Mesendoderm (in vitro differentiated cells): ENCODE measurements at regions not wholly inside any gene's neighbourhood (a gene's known extent, or its start where the extent isn't known, plus 50 kb on each side); places are given as distances from the start of the nearest gene placed in this dataset.

Source experiments
- DNase-seq: peaks from one replicate; pipeline ENCODE4 v3.0.0; 2013
- H2AK5ac ChIP-seq: 2 replicates; pipeline ENCODE4 v1.6.1; 2013; ENCODE audit warnings: low read length, inconsistent platforms
- H2BK120ac ChIP-seq: 2 replicates; pipeline ENCODE4 v1.6.1; 2013; ENCODE audit warnings: low read depth, mild to moderate bottlenecking, low read length, moderate library complexity, mixed read lengths
- H2BK15ac ChIP-seq: replicated peaks from 2 replicates; pipeline ENCODE4 v1.6.1; 2013; ENCODE audit warnings: low read depth, mild to moderate bottlenecking, moderate library complexity
- H2BK5ac ChIP-seq: 2 replicates; pipeline ENCODE4 v1.6.1; 2013; ENCODE audit warnings: low read length, inconsistent platforms
- H3K18ac ChIP-seq: 2 replicates; pipeline ENCODE4 v1.6.1; 2013; ENCODE audit warnings: mild to moderate bottlenecking, low read length, mixed read lengths
- H3K23ac ChIP-seq: one replicate; pipeline ENCODE4 v1.6.1; 2013; ENCODE audit warnings: low read length
- H3K27ac ChIP-seq: 2 replicates; pipeline ENCODE4 v1.5.1; 2013; ENCODE audit warnings: low read depth, mild to moderate bottlenecking, inconsistent platforms, low read length, moderate library complexity
- H3K27me3 ChIP-seq: 2 replicates; pipeline ENCODE4 v1.6.1; 2013; ENCODE audit warnings: low read length, control low read depth, mild to moderate bottlenecking, inconsistent platforms; ENCODE audit not compliant: insufficient read depth, poor library complexity
- H3K36me3 ChIP-seq: 2 replicates; pipeline ENCODE4 v1.6.1; 2013; ENCODE audit warnings: low read length, inconsistent platforms; ENCODE audit not compliant: control insufficient read depth, insufficient read depth
- H3K4ac ChIP-seq: one replicate; pipeline ENCODE4 v1.6.1; 2013; ENCODE audit warnings: low read depth, mild to moderate bottlenecking, low read length, moderate library complexity
- H3K4me1 ChIP-seq: 2 replicates; pipeline ENCODE4 v1.6.1; 2013; ENCODE audit warnings: low read depth, low read length, inconsistent platforms; ENCODE audit not compliant: control insufficient read depth
- H3K4me2 ChIP-seq: 2 replicates; pipeline ENCODE4 v1.6.1; 2013; ENCODE audit warnings: low read length
- H3K4me3 ChIP-seq: 2 replicates; pipeline ENCODE4 v1.5.1; 2013; ENCODE audit warnings: mild to moderate bottlenecking, low read length
- H3K56ac ChIP-seq: one replicate; pipeline ENCODE4 v1.6.1; 2013; ENCODE audit warnings: low read length
- H3K79me1 ChIP-seq: 2 replicates; pipeline ENCODE4 v1.6.1; 2013; ENCODE audit warnings: low read length, inconsistent platforms
- H3K79me2 ChIP-seq: 2 replicates; pipeline ENCODE4 v1.6.1; 2013; ENCODE audit warnings: mild to moderate bottlenecking, low read length; ENCODE audit not compliant: control insufficient read depth, insufficient read depth
- H3K9ac ChIP-seq: 2 replicates; pipeline ENCODE4 v1.6.1; 2013; ENCODE audit warnings: low read length, inconsistent platforms
- H4K5ac ChIP-seq: one replicate; pipeline ENCODE4 v1.6.1; 2013; ENCODE audit warnings: low read length
- H4K8ac ChIP-seq: one replicate; pipeline ENCODE4 v1.6.1; 2013; ENCODE audit warnings: low read depth, mild to moderate bottlenecking, control low read depth, low read length, moderate library complexity
- WGBS: extraction: QIAGEN DNeasy Blood & Tissue Kit; methylation state at CpG from one replicate; pipeline ENCODE4 v1.1.7; 2013; ENCODE audit warnings: low lambda C conversion rate, missing lambda C conversion rate; ENCODE audit not compliant: insufficient coverage; ENCODE audit errors: extremely low coverage; 5-methylcytosine and 5-hydroxymethylcytosine counted together

DNA sequence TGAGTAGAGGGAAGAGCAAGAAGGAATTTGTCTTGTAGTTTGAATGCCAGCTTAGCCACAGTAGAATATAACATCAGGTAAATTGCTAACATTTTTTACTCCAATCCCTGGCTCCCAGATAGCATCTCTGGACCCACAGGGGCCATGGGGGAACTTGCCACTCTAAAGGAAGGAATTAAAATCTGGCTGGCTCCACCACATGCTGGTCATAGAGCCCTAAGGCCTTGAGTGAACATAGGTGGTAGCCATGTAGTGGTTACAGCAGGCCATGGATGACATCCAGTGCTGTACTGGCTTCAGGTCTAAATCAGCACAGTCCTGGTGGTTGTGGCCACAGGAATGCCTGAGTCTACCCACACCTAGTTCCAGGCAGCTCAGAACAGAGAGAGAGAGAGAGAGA, 109.9 kb upstream of the RGMB start:
- no peak overlapping the region for H3K23ac ChIP-seq
- H3K4me1 ChIP-seq = no peaks in the 10 kb centered on the region
- H3K56ac ChIP-seq = no peak overlapping the region
- H3K18ac ChIP-seq = no peak overlapping the region
- no peaks in the 10 kb centered on the region for H3K27me3 ChIP-seq
- no peak overlapping the region for H3K27ac ChIP-seq
- H3K4ac ChIP-seq = no peak overlapping the region
- H4K8ac ChIP-seq = no peak overlapping the region
- H2BK15ac ChIP-seq = no peak overlapping the region
- H3K79me2 ChIP-seq = no peaks in the 10 kb centered on the region
- no peak overlapping the region for H3K4me3 ChIP-seq
- no peak overlapping the region for H2BK5ac ChIP-seq
- no peak overlapping the region for H2AK5ac ChIP-seq
- no peak overlapping the region for H4K5ac ChIP-seq
- H3K9ac ChIP-seq = no peak overlapping the region
- no peaks in the 10 kb centered on the region for H3K79me1 ChIP-seq
- no peak overlapping the region for H3K4me2 ChIP-seq
- no peak overlapping the region for H2BK120ac ChIP-seq
- H3K36me3 ChIP-seq = no peaks in the 10 kb centered on the region
- no peak for DNase-seq

DNA sequence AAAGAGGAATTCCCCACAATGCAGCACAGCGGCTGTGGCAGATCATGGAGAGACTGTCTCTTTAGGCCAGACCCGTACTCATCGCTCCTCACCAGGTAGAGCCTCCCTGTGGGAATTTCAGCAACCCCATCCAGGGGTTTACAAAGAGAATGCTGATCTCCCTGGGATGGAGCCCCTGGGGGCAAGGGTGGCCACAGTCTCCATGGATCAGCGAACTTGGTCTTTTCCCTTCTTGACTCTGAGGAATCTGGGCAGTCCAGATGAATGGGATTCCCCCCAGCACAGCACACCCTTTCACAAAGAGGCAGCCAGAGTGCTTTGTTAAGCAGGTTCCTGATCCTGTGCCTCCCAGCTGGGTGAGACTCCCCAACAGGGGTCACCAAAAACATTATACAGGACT, 108.7 kb upstream of the RGMB start:
- no peak overlapping the region for H4K5ac ChIP-seq
- no peak overlapping the region for H3K4me3 ChIP-seq
- H3K36me3 ChIP-seq = no peaks in the 10 kb centered on the region
- H2BK120ac ChIP-seq = no peak overlapping the region
- no CpG with 5 or more reads among the region's 4 CpGs for WGBS
- DNase-seq = no peak
- no peak overlapping the region for H3K56ac ChIP-seq
- H3K27me3 ChIP-seq = no peaks in the 10 kb centered on the region
- no peak overlapping the region for H3K9ac ChIP-seq
- no peak overlapping the region for H3K18ac ChIP-seq
- no peak overlapping the region for H3K4me2 ChIP-seq
- H2AK5ac ChIP-seq = no peak overlapping the region
- H3K27ac ChIP-seq = no peak overlapping the region
- no peak overlapping the region for H4K8ac ChIP-seq
- no peaks in the 10 kb centered on the region for H3K79me1 ChIP-seq
- H2BK15ac ChIP-seq = no peak overlapping the region
- no peaks in the 10 kb centered on the region for H3K79me2 ChIP-seq
- H3K4ac ChIP-seq = no peak overlapping the region
- H3K23ac ChIP-seq = no peak overlapping the region
- no peak overlapping the region for H2BK5ac ChIP-seq
- no peaks in the 10 kb centered on the region for H3K4me1 ChIP-seq

DNA sequence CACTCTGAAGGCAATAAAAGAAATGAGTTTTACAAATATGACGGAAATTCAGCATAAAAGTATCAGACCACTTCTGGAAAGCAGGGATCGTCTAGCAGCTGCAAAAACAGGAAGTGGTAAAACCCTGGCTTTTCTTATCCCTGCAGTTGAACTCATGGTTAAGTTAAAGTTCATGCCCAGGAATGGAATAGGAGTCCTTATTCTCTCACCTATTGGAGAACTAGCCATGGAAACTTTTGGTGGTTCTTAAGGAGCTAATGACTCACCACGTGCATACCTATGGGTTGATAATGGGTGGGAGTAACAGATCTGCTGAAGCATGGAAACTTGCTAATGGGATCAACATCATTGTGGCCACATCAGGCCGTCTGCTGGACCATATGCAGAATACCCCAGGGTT, 93.5 kb upstream of the RGMB start:
- H3K27me3 ChIP-seq = no peaks in the 10 kb centered on the region
- no peak overlapping the region for H3K23ac ChIP-seq
- no peak overlapping the region for H3K27ac ChIP-seq
- no peak overlapping the region for H2BK5ac ChIP-seq
- H4K8ac ChIP-seq = no peak overlapping the region
- peak overlapping the region; percentile 60 for H3K18ac ChIP-seq
- H2BK120ac ChIP-seq = no peak overlapping the region
- H3K9ac ChIP-seq = no peak overlapping the region
- H2BK15ac ChIP-seq = no peak overlapping the region
- H4K5ac ChIP-seq = no peak overlapping the region
- no CpG with 5 or more reads among the region's 4 CpGs for WGBS
- H3K4me1 ChIP-seq = peaks cover 3% of the 10 kb centered on the region
- no peaks in the 10 kb centered on the region for H3K79me1 ChIP-seq
- H3K56ac ChIP-seq = no peak overlapping the region
- DNase-seq = peak; percentile 82
- no peak overlapping the region for H3K4ac ChIP-seq
- H3K4me2 ChIP-seq = no peak overlapping the region
- H3K4me3 ChIP-seq = no peak overlapping the region
- H2AK5ac ChIP-seq = no peak overlapping the region
- no peaks in the 10 kb centered on the region for H3K36me3 ChIP-seq
- no peaks in the 10 kb centered on the region for H3K79me2 ChIP-seq

DNA sequence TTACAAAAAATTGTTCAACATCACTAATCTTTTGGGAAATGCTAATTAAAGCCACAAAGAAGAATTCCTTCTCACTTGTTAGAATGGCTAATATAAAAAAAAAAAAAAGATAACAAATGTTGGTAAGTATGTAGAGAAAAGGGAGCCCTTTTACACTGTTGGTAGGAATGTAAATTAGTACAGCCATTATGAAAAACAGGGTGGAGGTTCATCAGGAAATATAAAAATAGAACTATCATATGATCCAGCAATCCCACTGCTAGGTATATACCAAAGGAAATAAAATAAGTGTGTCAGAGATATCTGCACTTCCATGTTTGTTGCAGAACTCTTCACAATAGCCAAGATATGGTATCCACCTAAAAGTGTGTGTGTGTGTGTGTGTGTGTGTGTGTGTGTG, 83.5 kb upstream of the RGMB start:
- Histone ChIP-seq H3K4ac (no peak overlapping the region), H3K4me3 (no peak overlapping the region), H3K27ac (no peak overlapping the region), H3K18ac (no peak overlapping the region), H3K4me2 (no peak overlapping the region), H3K27me3 (no peaks in the 10 kb centered on the region), H2BK5ac (no peak overlapping the region), H3K4me1 (no peaks in the 10 kb centered on the region), H4K8ac (no peak overlapping the region), H3K9ac (no peak overlapping the region), H2BK15ac (no peak overlapping the region), H2AK5ac (no peak overlapping the region), H3K56ac (no peak overlapping the region), H3K36me3 (no peaks in the 10 kb centered on the region), H3K23ac (no peak overlapping the region), H3K79me1 (no peaks in the 10 kb centered on the region), H3K79me2 (no peaks in the 10 kb centered on the region), H4K5ac (no peak overlapping the region), H2BK120ac (no peak overlapping the region)
- no peak for DNase-seq

DNA sequence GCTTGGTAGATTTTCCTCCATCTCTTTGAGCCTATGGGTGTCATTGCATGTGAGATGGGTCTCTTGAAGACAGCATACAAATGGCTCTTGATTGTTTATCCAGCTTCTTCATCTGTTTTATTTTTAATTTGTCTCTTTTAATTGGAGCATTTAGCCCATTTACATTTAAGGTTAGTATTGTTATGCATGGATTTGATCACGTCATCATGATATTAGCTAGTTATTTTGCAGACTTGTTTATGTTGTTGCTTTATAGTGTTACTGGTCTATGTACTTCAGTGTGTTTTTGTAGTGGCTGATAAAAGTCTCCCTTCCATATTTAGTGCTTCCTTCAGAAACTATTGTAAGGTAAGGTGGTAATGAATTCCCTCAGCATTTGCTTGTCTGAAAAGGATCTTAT, 78.6 kb upstream of the RGMB start:
- Histone ChIP-seq H2BK5ac (no peak overlapping the region), H4K5ac (no peak overlapping the region), H3K79me1 (no peaks in the 10 kb centered on the region), H3K4me2 (no peak overlapping the region), H4K8ac (no peak overlapping the region), H2BK15ac (no peak overlapping the region), H2AK5ac (no peak overlapping the region), H3K79me2 (no peaks in the 10 kb centered on the region), H3K27me3 (no peaks in the 10 kb centered on the region), H3K23ac (no peak overlapping the region), H3K56ac (no peak overlapping the region), H2BK120ac (no peak overlapping the region), H3K4ac (no peak overlapping the region), H3K18ac (no peak overlapping the region), H3K9ac (no peak overlapping the region), H3K36me3 (no peaks in the 10 kb centered on the region), H3K4me3 (no peak overlapping the region), H3K27ac (no peak overlapping the region), H3K4me1 (no peaks in the 10 kb centered on the region)
- no peak for DNase-seq
- WGBS = no CpG with 5 or more reads among the region's 1 CpG

DNA sequence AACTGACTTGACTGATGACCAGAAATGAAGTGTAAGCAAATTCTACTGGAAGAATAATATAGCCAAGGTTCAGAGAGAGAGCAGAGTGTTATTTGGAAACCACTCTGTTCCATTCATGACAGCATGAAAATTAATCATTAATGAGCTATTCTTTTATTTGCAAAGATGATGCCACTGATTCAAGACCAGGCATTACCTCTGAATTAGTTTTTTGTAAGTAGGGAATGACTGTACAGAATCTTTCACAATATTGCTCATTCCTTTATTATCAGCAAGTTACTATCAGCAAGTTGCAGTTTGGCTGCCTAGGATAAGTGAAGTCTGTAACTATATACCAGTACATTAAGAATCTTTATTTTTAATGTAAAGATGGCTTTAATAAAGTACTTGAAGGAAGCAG, 75.1 kb upstream of the RGMB start:
- H4K5ac ChIP-seq = no peak overlapping the region
- no peaks in the 10 kb centered on the region for H3K79me2 ChIP-seq
- no peak overlapping the region for H3K4me3 ChIP-seq
- H3K56ac ChIP-seq = no peak overlapping the region
- no peak overlapping the region for H3K27ac ChIP-seq
- no peak overlapping the region for H2BK15ac ChIP-seq
- no peak for DNase-seq
- H2BK120ac ChIP-seq = no peak overlapping the region
- no peak overlapping the region for H4K8ac ChIP-seq
- no peak overlapping the region for H3K23ac ChIP-seq
- no peaks in the 10 kb centered on the region for H3K27me3 ChIP-seq
- H3K4me2 ChIP-seq = no peak overlapping the region
- no peak overlapping the region for H2BK5ac ChIP-seq
- no peak overlapping the region for H3K4ac ChIP-seq
- no peaks in the 10 kb centered on the region for H3K79me1 ChIP-seq
- no peak overlapping the region for H3K18ac ChIP-seq
- no peaks in the 10 kb centered on the region for H3K4me1 ChIP-seq
- H2AK5ac ChIP-seq = no peak overlapping the region
- no peak overlapping the region for H3K9ac ChIP-seq
- no peaks in the 10 kb centered on the region for H3K36me3 ChIP-seq
